ENCODE measurements at regions not wholly inside any gene's neighbourhood (a gene's known extent, or its start where the extent isn't known, plus 50 kb on each side); places are given as distances from the start of the nearest gene placed in this dataset.

GRCh38 chr6:131410785-131411184 is 162.2 kb upstream of the ARG1 start:
- CTCF ChIA-PET = no interaction called here
- Mint-ChIP-seq H3K27ac (no peak overlapping the region), H3K9me3 (peaks cover 8% of the 10 kb centered on the region), H3K4me3 (no peak overlapping the region), H3K36me3 (ENCODE audit: low read depth) (peaks cover 19% of the 10 kb centered on the region), H3K4me1 (ENCODE audit: low read depth) (peaks cover 15% of the 10 kb centered on the region), H3K27me3 (no peaks in the 10 kb centered on the region)
- no peak for TF ChIP-seq CTCF (IDR thresholded peaks at IDR 0.05)
- intact Hi-C loops (cut with micrococcal nuclease) = no loop called here
- DNase-seq (no peak), ATAC-seq (no peak)
- POLR2A ChIA-PET = no interaction called here

GRCh38 chr6:131412960-131413830 is 159.8 kb upstream of the ARG1 start:
- ATAC-seq (no peak), DNase-seq (no peak)
- TF ChIP-seq CTCF (IDR thresholded peaks at IDR 0.05) = no peak
- no peak overlapping the region for H3K4me3 Mint-ChIP-seq
- intact Hi-C loops (cut with micrococcal nuclease) = no loop called here
- CTCF ChIA-PET = interaction anchor here (3.2 kb wide), 1 partner anchor 16 kb away, joined by 11 read pairs; no protein-coding TSS in a partner anchor
- POLR2A ChIA-PET = no interaction called here
- H3K27me3 Mint-ChIP-seq = no peaks in the 10 kb centered on the region
- H3K9me3 Mint-ChIP-seq = peaks cover 8% of the 10 kb centered on the region
- H3K4me1 Mint-ChIP-seq (ENCODE audit: low read depth) = peaks cover 31% of the 10 kb centered on the region
- peaks cover 19% of the 10 kb centered on the region for H3K36me3 Mint-ChIP-seq (ENCODE audit: low read depth)
- H3K27ac Mint-ChIP-seq = no peak overlapping the region

- ChIA-PET POLR2A (no interaction called here), CTCF (interaction anchor here (3.2 kb wide), 1 partner anchor 16 kb away, joined by 11 read pairs; no protein-coding TSS in a partner anchor)
- no peak for ATAC-seq
- peaks cover 19% of the 10 kb centered on the region for H3K36me3 Mint-ChIP-seq (ENCODE audit: low read depth)
- intact Hi-C loops (cut with micrococcal nuclease) = no loop called here
- no peaks in the 10 kb centered on the region for H3K27me3 Mint-ChIP-seq
- TF ChIP-seq CTCF (IDR thresholded peaks at IDR 0.05) = no peak
- no peak overlapping the region for H3K27ac Mint-ChIP-seq
- DNase-seq = no peak
- H3K9me3 Mint-ChIP-seq = peaks cover 8% of the 10 kb centered on the region
- no peak overlapping the region for H3K4me3 Mint-ChIP-seq
- H3K4me1 Mint-ChIP-seq (ENCODE audit: low read depth) = peaks cover 32% of the 10 kb centered on the region
These were observed 159.2 kb upstream of the ARG1 start for GRCh38 chr6:131413831-131414191.

GRCh38 chr6:131414956-131415355 is 158.1 kb upstream of the ARG1 start:
- POLR2A ChIA-PET = no interaction called here
- H3K4me3 Mint-ChIP-seq = no peak overlapping the region
- DNase-seq = peak; percentile 16
- intact Hi-C loops (cut with micrococcal nuclease) = no loop called here
- H3K4me1 Mint-ChIP-seq (ENCODE audit: low read depth) = peaks cover 44% of the 10 kb centered on the region
- peaks cover 8% of the 10 kb centered on the region for H3K9me3 Mint-ChIP-seq
- ATAC-seq = no peak
- H3K36me3 Mint-ChIP-seq (ENCODE audit: low read depth) = peaks cover 27% of the 10 kb centered on the region
- no peaks in the 10 kb centered on the region for H3K27me3 Mint-ChIP-seq
- H3K27ac Mint-ChIP-seq = no peak overlapping the region
- CTCF ChIA-PET = interaction anchor here (3.2 kb wide), 1 partner anchor 17 kb away, joined by 11 read pairs; no protein-coding TSS in a partner anchor
- TF ChIP-seq CTCF (IDR thresholded peaks at IDR 0.05) = no peak

GRCh38 chr6:131418441-131418840 is 154.6 kb upstream of the ARG1 start:
- intact Hi-C loops (cut with micrococcal nuclease) = no loop called here
- Mint-ChIP-seq H3K27ac (no peak overlapping the region), H3K9me3 (no peaks in the 10 kb centered on the region)

More at GRCh38 chr6:131418441-131418840, 154.6 kb upstream of the ARG1 start:
- Mint-ChIP-seq H3K4me1 (ENCODE audit: low read depth) (peaks cover 45% of the 10 kb centered on the region), H3K27me3 (no peaks in the 10 kb centered on the region), H3K36me3 (ENCODE audit: low read depth) (peaks cover 18% of the 10 kb centered on the region), H3K4me3 (no peak overlapping the region)
- ChIA-PET POLR2A (no interaction called here), CTCF (no interaction called here)
- DNase-seq (no peak), ATAC-seq (no peak)
- TF ChIP-seq CTCF (IDR thresholded peaks at IDR 0.05) = no peak

All from activated CD8-positive, alpha-beta T cell treated with anti-CD3 and anti-CD28 coated beads for 36 hours (primary cell).